Suppressor macrophage treated with lipopolysaccharide for 4 hours (primary cell): ENCODE measurements at regions not wholly inside any gene's neighbourhood (a gene's known extent, or its start where the extent isn't known, plus 50 kb on each side); places are given as distances from the start of the nearest gene placed in this dataset.

ENCODE experiments used
- DNase-seq: peaks from one replicate; pipeline ENCODE4 v3.0.0-alpha.2; 2020

DNA sequence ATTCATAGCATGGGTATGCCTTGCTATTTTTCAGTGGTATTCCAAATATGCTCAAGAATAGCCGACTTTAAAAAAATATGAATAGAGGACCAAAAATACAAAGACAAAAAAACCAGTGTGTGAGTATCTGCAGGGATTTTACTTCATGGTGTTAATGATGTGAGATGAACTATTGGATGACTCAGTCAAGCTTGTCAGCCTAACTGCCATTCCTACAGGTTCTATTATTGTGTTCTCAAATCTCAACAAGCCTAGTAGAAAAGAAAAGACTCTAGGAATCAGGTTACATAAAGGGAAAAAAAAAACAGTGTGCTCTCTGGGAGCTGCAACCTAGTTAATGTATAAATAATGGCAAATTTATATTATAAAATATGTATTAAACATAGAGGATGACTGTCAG is 588.4 kb upstream of the BTBD3 start:
- DNase-seq, result no peak

DNA sequence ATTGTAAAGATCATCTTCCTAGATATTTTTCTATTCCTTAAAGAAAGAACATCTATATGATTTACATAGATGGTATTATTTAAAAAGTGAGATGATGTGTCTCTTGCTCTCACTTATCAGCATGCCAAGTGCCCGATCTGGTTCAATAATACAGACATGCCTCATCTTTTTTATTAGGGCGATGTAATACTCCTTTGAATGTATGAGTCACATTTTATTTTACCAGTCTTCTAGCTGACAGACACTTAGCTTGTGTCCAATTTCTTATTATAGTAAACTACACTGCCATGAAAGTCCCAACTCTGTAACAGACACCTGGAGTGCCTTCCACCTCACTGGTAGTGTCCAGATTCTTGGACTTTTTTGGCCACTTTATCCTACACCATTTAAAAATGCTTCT is 586.6 kb upstream of the BTBD3 start:
- DNase-seq, result no peak

- DNase-seq, result no peak
These were observed 585.3 kb upstream of the BTBD3 start for GRCh38 chr20:11332381-11332780.

- DNase-seq, result no peak
These were observed 584.1 kb upstream of the BTBD3 start for GRCh38 chr20:11333634-11334033.

DNA sequence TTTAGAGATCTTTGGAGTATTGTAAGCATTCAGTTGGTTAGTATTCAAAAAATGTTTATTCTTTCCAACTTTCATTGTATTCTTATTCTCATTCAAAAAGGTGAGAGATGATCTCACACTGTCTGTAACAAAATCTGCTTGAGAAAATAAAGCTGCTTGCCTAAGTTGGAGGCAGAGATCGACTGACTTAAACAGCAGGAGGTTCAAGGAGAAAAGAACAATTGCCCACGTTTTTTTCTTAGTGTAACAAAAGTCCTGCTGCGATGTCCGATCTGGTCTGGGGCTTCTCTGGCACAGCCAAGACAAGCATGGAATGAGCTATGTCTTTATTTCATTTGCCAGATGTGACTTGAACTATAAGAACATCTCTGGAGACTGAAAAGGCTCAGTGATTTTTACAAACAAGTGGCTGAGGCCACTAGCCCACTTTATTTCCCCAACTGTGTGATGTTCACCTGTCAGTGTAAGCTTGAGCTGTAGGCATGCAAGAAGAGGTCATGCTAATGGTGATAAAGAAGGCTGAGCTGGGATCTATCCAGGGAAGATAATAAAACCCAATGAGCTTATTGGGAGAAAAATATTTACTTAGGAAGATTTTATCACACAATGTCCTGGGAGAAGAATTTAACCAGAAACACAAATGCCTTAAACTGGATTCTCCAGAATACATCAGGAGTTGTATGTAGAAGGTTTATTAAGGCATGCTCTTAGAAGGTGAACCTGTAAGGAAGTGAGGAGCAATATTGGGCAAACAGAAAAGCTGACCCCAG is 580.1 kb upstream of the BTBD3 start:
- DNase-seq, result no peak

- no peak for DNase-seq
These were observed 579.0 kb upstream of the BTBD3 start for GRCh38 chr20:11338496-11339306.

DNA sequence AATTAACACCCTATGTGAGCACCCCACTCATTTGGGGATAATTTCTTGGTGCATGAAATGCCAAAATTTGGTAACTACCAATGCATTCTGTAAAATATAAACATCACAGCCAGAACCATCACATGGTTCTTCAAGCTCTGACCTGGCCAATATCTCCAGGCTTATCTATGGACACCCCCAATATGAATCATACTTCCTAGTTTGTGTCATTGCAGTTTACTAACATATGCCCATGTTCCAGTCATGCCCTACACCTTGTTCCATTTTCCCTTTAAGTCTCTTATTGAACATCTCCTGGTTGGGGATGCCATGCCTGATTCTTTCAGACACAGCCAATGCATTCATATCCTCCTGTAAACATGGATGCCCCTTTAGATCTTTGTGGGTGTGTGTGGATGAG is 572.8 kb upstream of the BTBD3 start:
- DNase-seq, result no peak

GRCh38 chr20:11347738-11348137 is 570.0 kb upstream of the BTBD3 start:
- DNase-seq, result no peak

- DNase-seq, result peak; percentile 27
These were observed 567.3 kb upstream of the BTBD3 start for GRCh38 chr20:11350126-11351005.

- no peak for DNase-seq
These were observed 565.7 kb upstream of the BTBD3 start for GRCh38 chr20:11352041-11352440.

DNA sequence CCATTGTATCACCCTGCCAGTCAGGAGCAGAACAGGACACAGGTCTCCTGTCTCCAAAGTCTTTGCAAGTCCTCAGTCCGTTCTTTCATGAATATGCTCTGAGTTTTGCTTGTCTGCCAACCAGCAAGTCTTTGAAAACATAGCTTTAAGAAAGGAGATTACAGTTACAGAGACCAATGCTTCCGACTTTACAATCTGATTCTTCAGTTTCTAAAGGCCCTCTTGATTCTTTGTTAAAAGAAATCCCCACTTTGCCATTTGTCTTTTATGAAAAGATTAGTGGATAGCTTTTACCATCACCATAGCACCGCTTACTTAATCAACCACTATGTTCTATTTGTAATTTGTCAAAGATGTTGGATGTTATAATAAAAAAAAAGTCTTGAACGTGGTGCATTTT is 562.8 kb upstream of the BTBD3 start:
- no peak for DNase-seq

- DNase-seq, result no peak
These were observed 562.3 kb upstream of the BTBD3 start for GRCh38 chr20:11355345-11355744.

- no peak for DNase-seq
These were observed 561.6 kb upstream of the BTBD3 start for GRCh38 chr20:11356061-11356460.

- no peak for DNase-seq
These were observed 555.2 kb upstream of the BTBD3 start for GRCh38 chr20:11362450-11362849.

GRCh38 chr20:11364736-11365135 is 553.0 kb upstream of the BTBD3 start:
- DNase-seq, result no peak

- DNase-seq, result no peak
These were observed 551.0 kb upstream of the BTBD3 start for GRCh38 chr20:11366660-11367059.

- DNase-seq, result no peak
These were observed 549.2 kb upstream of the BTBD3 start for GRCh38 chr20:11368499-11368898.

GRCh38 chr20:11368965-11369711 is 548.6 kb upstream of the BTBD3 start:
- DNase-seq, result no peak

DNA sequence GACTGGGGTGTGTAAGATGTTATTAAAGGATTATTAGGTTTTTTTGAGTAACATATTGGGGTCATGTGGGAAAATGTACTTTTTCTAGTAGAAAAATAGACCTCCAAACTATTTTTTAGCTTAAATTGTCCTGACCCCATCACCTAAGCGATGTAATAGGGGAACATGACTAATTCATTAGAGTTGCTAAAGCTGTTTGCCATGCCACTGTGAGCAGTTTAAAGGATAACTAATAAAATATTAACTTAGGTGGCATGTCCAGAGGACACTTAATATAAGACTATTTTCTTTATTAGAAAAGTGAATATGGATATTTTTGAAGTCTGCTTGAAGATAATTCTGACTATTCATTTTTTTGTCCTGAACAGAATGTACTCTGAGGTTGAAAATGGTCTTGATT is 545.9 kb upstream of the BTBD3 start:
- DNase-seq, result no peak

DNA sequence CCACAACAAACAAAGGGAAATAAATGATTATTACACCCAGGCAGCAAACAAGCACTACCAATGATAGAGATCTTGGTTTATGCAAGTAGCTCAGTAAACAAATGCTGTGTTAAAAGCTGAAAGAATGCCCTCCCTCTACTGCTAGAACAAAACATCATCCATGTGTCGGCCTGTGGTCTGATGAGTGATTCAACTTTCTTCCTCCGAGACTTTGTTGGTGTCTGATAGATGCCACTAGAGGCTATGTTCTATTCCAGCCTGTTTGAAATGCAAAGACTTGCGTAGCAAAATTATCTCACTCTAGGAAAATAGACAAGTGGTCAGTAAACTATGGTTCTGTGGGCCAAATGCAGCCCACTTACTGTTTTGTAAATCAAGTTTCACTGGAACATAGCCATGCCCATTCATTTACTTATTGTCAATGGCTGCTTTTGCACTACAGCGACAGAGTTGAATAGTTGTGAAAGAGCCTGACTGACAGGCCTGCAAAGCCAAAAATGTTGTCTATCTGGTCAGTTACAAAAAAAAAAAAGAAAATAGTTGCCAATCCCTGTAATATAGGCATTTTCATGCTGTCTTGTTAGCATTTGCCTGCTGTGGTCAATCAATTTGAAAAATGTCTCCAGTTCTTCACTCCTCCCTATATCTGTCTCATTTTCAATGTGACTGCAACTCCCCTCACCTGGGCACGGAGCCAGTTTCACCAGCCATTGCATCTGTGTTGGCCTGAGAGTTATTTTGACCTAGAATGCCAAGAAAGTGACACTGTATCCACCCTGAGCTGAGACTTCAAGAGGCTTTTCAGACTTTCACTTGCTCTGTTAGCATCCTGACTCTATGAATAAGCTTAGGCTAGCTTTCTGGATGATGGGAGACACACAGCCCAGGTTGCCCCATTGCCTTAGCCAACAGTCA is 544.6 kb upstream of the BTBD3 start:
- DNase-seq, result no peak

GRCh38 chr20:11375335-11375734 is 542.4 kb upstream of the BTBD3 start:
- no peak for DNase-seq

GRCh38 chr20:11375966-11376365 is 541.7 kb upstream of the BTBD3 start:
- DNase-seq, result no peak
